Nephron progenitor cell (in vitro differentiated cells): ENCODE measurements at regions not wholly inside any gene's neighbourhood (a gene's known extent, or its start where the extent isn't known, plus 50 kb on each side); places are given as distances from the start of the nearest gene placed in this dataset.

Source experiments
- DNase-seq: peaks from one replicate; pipeline ENCODE4 v3.0.0; 2021
- H3K27ac Mint-ChIP-seq: 2 replicates; pipeline ENCODE4 v1.8.0; 2021; ENCODE audit warnings: mild to moderate bottlenecking, moderate library complexity, mixed read lengths
- H3K27me3 Mint-ChIP-seq: 2 replicates; pipeline ENCODE4 v1.8.0; 2021; ENCODE audit warnings: mild to moderate bottlenecking, low read depth, mixed read lengths; ENCODE audit not compliant: poor library complexity
- H3K36me3 Mint-ChIP-seq: 2 replicates; pipeline ENCODE4 v1.8.0; 2021; ENCODE audit warnings: low read depth, mixed read lengths
- H3K4me1 Mint-ChIP-seq: 2 replicates; pipeline ENCODE4 v1.8.0; 2021; ENCODE audit warnings: mixed read lengths
- H3K4me3 Mint-ChIP-seq: 2 replicates; pipeline ENCODE4 v1.8.0; 2021; ENCODE audit warnings: mild to moderate bottlenecking, moderate library complexity, mixed read lengths
- H3K9me3 Mint-ChIP-seq: 2 replicates; pipeline ENCODE4 v1.8.0; 2021; ENCODE audit warnings: mild to moderate bottlenecking, moderate library complexity, mixed read lengths
- TF ChIP-seq, protein P1 (sequence below): fragments of 200-600 bp; sonication (generic); IDR thresholded peaks from 2 replicates; pipeline ENCODE4 v1.5.0; 2021; ENCODE audit warnings: antibody characterized with exemption

DNA sequence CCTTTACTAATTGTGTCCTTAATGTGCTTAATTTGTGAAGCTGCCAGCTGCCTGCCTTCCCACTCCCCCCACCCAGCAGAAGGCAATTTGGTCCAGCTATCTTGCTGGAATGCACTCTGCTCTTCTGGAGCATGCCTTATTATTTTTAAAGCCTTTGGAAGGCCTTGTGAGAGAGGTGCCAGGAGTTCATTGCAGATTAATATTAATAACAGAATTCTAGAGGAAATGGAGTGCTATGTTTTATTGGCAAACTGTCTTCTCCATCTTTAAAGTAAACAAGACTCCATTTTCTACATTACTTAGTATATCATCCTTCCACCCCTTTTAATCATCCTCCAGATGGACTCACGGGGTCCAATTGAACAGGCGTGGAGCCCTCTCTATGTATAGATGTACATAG lies 50.8 kb upstream of the ZNF32 start:
- H3K4me3 Mint-ChIP-seq: no peak overlapping the region
- H3K4me1 Mint-ChIP-seq: peaks cover 10% of the 10 kb centered on the region
- H3K9me3 Mint-ChIP-seq: no peaks in the 10 kb centered on the region
- no peak overlapping the region for H3K27ac Mint-ChIP-seq
- no peaks in the 10 kb centered on the region for H3K36me3 Mint-ChIP-seq
- peaks cover 4% of the 10 kb centered on the region for H3K27me3 Mint-ChIP-seq
- TF ChIP-seq, protein P1, sequence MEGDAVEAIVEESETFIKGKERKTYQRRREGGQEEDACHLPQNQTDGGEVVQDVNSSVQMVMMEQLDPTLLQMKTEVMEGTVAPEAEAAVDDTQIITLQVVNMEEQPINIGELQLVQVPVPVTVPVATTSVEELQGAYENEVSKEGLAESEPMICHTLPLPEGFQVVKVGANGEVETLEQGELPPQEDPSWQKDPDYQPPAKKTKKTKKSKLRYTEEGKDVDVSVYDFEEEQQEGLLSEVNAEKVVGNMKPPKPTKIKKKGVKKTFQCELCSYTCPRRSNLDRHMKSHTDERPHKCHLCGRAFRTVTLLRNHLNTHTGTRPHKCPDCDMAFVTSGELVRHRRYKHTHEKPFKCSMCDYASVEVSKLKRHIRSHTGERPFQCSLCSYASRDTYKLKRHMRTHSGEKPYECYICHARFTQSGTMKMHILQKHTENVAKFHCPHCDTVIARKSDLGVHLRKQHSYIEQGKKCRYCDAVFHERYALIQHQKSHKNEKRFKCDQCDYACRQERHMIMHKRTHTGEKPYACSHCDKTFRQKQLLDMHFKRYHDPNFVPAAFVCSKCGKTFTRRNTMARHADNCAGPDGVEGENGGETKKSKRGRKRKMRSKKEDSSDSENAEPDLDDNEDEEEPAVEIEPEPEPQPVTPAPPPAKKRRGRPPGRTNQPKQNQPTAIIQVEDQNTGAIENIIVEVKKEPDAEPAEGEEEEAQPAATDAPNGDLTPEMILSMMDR: no peak
- DNase-seq: no peak
